Osteoblast (primary cell): ENCODE measurements at regions not wholly inside any gene's neighbourhood (a gene's known extent, or its start where the extent isn't known, plus 50 kb on each side); places are given as distances from the start of the nearest gene placed in this dataset.

ENCODE experiments used
- DNase-seq: peaks from one replicate; pipeline ENCODE4 v3.0.0; 2011; ENCODE audit warnings: low spot score, mixed read lengths; ENCODE audit not compliant: insufficient read length; ENCODE audit errors: missing footprints
- H2AFZ ChIP-seq: 2 replicates; pipeline ENCODE4 v1.6.0; 2011; ENCODE audit warnings: mild to moderate bottlenecking, low read length
- H3K27ac ChIP-seq: 2 replicates; pipeline ENCODE4 v1.5.1; 2011; ENCODE audit warnings: mild to moderate bottlenecking, low read depth, low read length, moderate library complexity
- H3K27me3 ChIP-seq: 2 replicates; pipeline ENCODE4 v1.6.0; 2012; ENCODE audit warnings: mild to moderate bottlenecking, control low read depth, inconsistent platforms, low read length, moderate library complexity; ENCODE audit not compliant: insufficient read depth
- H3K36me3 ChIP-seq: 2 replicates; pipeline ENCODE4 v1.5.1; 2011; ENCODE audit warnings: mild to moderate bottlenecking, low read length, control low read depth, moderate library complexity; ENCODE audit not compliant: insufficient read depth
- H3K4me1 ChIP-seq: 2 replicates; pipeline ENCODE4 v1.5.1; 2011; ENCODE audit warnings: mild to moderate bottlenecking, low read length, control low read depth, moderate library complexity; ENCODE audit not compliant: insufficient read depth
- H3K4me2 ChIP-seq: 2 replicates; pipeline ENCODE4 v1.6.0; 2011; ENCODE audit warnings: mild to moderate bottlenecking, low read length; ENCODE audit not compliant: insufficient read depth
- H3K4me3 ChIP-seq: fragments of 200-600 bp; sonication (generic); 3 replicates; pipeline ENCODE4 v1.5.1; 2012; ENCODE audit warnings: mild to moderate bottlenecking, low read length, inconsistent platforms; ENCODE audit not compliant: insufficient read depth
- H3K79me2 ChIP-seq: 2 replicates; pipeline ENCODE4 v1.6.0; 2012; ENCODE audit warnings: mild to moderate bottlenecking, low read length, control low read depth, inconsistent platforms; ENCODE audit not compliant: insufficient read depth
- H3K9me3 ChIP-seq: 2 replicates; pipeline ENCODE4 v1.5.1; 2011; ENCODE audit warnings: low read depth, low read length, control low read depth
- H4K20me1 ChIP-seq: 2 replicates; pipeline ENCODE4 v1.6.0; 2012; ENCODE audit warnings: mild to moderate bottlenecking, low read length, control low read depth; ENCODE audit not compliant: insufficient read depth
- CTCF ChIP-seq: IDR thresholded peaks from 2 replicates; pipeline ENCODE4 v1.5.1; 2011; ENCODE audit warnings: mild to moderate bottlenecking, low read depth, low read length, moderate library complexity; ENCODE audit errors: extremely low read depth

DNA sequence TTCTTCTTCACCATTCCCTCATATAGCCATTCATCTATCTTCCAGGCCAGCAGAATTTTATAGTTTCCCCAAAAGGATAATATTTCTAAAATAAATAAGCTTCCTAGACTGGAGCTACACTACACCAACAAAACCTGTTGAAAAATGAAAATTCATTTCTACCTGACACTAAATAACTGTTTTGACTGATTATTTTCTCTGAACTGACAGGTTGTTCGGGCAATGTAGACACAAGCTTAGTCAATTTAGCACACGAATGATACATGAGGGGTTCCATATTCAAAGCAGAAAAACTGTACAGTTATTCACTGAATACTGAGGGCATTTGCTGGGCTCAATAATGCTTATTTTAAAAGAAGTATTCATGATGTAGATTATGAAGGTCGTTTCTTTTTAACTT is 589.7 kb downstream of the LIG4 start:
- no peak overlapping the region for H3K27ac ChIP-seq
- no peak for DNase-seq
- H3K79me2 ChIP-seq = no peaks in the 10 kb centered on the region
- H3K4me2 ChIP-seq = no peak overlapping the region
- no peaks in the 10 kb centered on the region for H3K4me1 ChIP-seq
- H3K4me3 ChIP-seq = no peak overlapping the region
- H4K20me1 ChIP-seq = no peaks in the 10 kb centered on the region
- no peaks in the 10 kb centered on the region for H3K9me3 ChIP-seq
- H3K36me3 ChIP-seq = no peaks in the 10 kb centered on the region
- no peak for TF ChIP-seq CTCF
- H2AFZ ChIP-seq = no peak overlapping the region
- no peaks in the 10 kb centered on the region for H3K27me3 ChIP-seq

DNA sequence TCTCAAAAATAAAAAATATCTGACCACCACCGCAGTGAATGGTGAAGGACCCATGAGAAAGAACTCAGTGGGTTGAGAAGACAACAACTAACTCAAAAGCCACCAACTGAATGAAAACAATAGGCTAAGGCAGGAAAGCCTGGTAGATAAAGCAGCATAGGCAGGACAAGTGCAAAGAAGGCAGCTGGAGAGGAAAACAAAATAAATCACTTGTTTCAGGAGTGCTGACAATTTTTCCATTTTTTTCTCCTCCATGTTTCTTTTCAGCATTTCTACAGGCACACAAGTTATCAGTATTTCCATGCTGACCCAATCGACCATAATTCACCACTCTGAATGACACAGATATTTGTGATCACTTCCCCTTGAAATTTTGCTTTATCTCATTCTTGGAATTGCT is 597.8 kb downstream of the LIG4 start:
- Histone ChIP-seq H3K4me1 (no peaks in the 10 kb centered on the region), H3K27me3 (no peaks in the 10 kb centered on the region), H3K27ac (no peak overlapping the region), H3K9me3 (no peaks in the 10 kb centered on the region), H2AFZ (no peak overlapping the region), H4K20me1 (no peaks in the 10 kb centered on the region), H3K4me2 (no peak overlapping the region), H3K36me3 (no peaks in the 10 kb centered on the region), H3K79me2 (no peaks in the 10 kb centered on the region), H3K4me3 (no peak overlapping the region)
- TF ChIP-seq CTCF = no peak
- DNase-seq = no peak

DNA sequence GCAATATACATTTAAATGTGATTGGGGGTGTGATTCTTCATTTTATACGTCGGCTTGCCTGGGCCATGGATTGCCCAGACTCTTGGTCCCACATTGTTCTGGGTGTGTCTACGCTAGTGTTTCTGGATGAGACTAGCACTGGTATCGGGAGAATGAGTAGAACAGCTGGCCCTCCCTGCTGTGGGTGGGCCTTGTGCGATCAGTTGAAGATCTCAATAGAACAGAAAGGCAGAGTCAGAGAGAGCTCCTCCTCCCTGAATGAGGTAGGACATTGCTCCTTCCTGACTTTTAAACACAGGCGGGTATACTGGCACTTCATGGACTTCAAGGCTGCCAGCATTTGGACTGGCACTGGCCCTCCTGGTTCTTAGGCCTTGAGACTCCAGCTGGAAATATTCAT is 603.0 kb downstream of the LIG4 start:
- no peak for TF ChIP-seq CTCF
- H3K79me2 ChIP-seq = no peaks in the 10 kb centered on the region
- no peak for DNase-seq
- no peaks in the 10 kb centered on the region for H3K27me3 ChIP-seq
- no peak overlapping the region for H3K4me3 ChIP-seq
- H2AFZ ChIP-seq = no peak overlapping the region
- peaks cover 3% of the 10 kb centered on the region for H4K20me1 ChIP-seq
- H3K9me3 ChIP-seq = no peaks in the 10 kb centered on the region
- H3K4me2 ChIP-seq = no peak overlapping the region
- H3K36me3 ChIP-seq = no peaks in the 10 kb centered on the region
- no peaks in the 10 kb centered on the region for H3K4me1 ChIP-seq
- no peak overlapping the region for H3K27ac ChIP-seq

GRCh38 chr13:107608736-107609135 is 606.6 kb downstream of the LIG4 start:
- H3K27me3 ChIP-seq = no peaks in the 10 kb centered on the region
- DNase-seq = no peak
- H3K27ac ChIP-seq = no peak overlapping the region
- H3K4me3 ChIP-seq = no peak overlapping the region
- H3K4me1 ChIP-seq = no peaks in the 10 kb centered on the region
- no peak overlapping the region for H2AFZ ChIP-seq
- H3K36me3 ChIP-seq = no peaks in the 10 kb centered on the region
- H3K79me2 ChIP-seq = no peaks in the 10 kb centered on the region
- peaks cover 3% of the 10 kb centered on the region for H4K20me1 ChIP-seq
- H3K9me3 ChIP-seq = no peaks in the 10 kb centered on the region
- no peak overlapping the region for H3K4me2 ChIP-seq
- TF ChIP-seq CTCF = no peak
